ENCODE measurements at regions not wholly inside any gene's neighbourhood (a gene's known extent, or its start where the extent isn't known, plus 50 kb on each side); places are given as distances from the start of the nearest gene placed in this dataset.

- TF ChIP-seq ZNF830 (tag by site-specific recombination; IDR thresholded peaks at IDR 0.05; ENCODE audit: low read depth) (no peak), SCRT1 (tag by site-specific recombination; IDR thresholded peaks at IDR 0.05; ENCODE audit: borderline replicate concordance) (no peak)
- H3K4me1 ChIP-seq (ENCODE audit: control insufficient read depth, insufficient read depth, low read length): no peaks in the 10 kb centered on the region
- no peak overlapping the region for H3K27ac ChIP-seq (ENCODE audit: extremely low read depth, low read depth, low read length)
- POLR2A ChIA-PET: no interaction called here
- H3K36me3 ChIP-seq (ENCODE audit: control insufficient read depth in 2 of 2, insufficient read depth in 1 of 2, low read length in 2 of 2): no peaks in the 10 kb centered on the region
- H3K4me3 ChIP-seq (ENCODE audit: low read depth, low read length): no peak overlapping the region
- H3K9me3 ChIP-seq (ENCODE audit: control insufficient read depth, insufficient read depth, low read depth, low read length): no peaks in the 10 kb centered on the region
- CTCF ChIA-PET: no interaction called here
Measured at GRCh38 chr14:44040561-44040960, 466.5 kb downstream of the FSCB start.

DNA sequence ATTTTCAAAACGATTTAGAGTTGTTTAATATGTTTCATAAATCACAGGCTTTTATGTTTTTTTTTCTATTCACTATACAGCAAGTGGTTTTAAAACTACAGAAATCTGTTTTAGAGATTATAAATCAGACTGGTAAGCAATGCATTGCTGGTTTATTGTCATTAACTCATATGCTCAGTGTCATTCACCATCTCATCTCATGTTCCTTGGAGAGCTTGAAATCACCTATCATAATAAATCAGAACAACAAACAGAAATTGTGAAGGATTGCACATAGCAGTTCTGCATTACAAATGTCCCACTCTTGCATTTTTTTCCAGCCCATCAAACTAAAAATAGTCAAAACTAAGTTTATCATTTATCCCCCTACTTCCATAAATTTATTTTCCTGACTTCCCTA lies 470.8 kb downstream of the FSCB start:
- H3K9me3 ChIP-seq (ENCODE audit: control insufficient read depth, insufficient read depth, low read depth, low read length): no peaks in the 10 kb centered on the region
- no peaks in the 10 kb centered on the region for H3K4me1 ChIP-seq (ENCODE audit: control insufficient read depth, insufficient read depth, low read length)
- ChIA-PET POLR2A (no interaction called here), CTCF (no interaction called here)
- no peak overlapping the region for H3K27ac ChIP-seq (ENCODE audit: extremely low read depth, low read depth, low read length)
- no peak overlapping the region for H3K4me3 ChIP-seq (ENCODE audit: low read depth, low read length)
- no peaks in the 10 kb centered on the region for H3K36me3 ChIP-seq (ENCODE audit: control insufficient read depth in 2 of 2, insufficient read depth in 1 of 2, low read length in 2 of 2)
- TF ChIP-seq ZNF521 (tag by site-specific recombination; IDR thresholded peaks at IDR 0.05) (no peak), ZNF174 (tag by site-specific recombination; IDR thresholded peaks at IDR 0.05) (no peak), ZNF114 (tag by site-specific recombination; IDR thresholded peaks at IDR 0.05) (no peak), SP3 (tag by site-specific recombination; IDR thresholded peaks at IDR 0.05) (no peak), ZSCAN4 (tag by site-specific recombination; IDR thresholded peaks at IDR 0.05) (no peak), ZNF777 (tag by site-specific recombination; IDR thresholded peaks at IDR 0.05; ENCODE audit: borderline replicate concordance) (no peak), SP2 (tag by site-specific recombination; IDR thresholded peaks at IDR 0.05) (no peak), ZNF18 (tag by site-specific recombination; IDR thresholded peaks at IDR 0.05) (no peak), SP7 (tag by site-specific recombination; IDR thresholded peaks at IDR 0.05) (no peak)

- Histone ChIP-seq H3K9me3 (ENCODE audit: control insufficient read depth, insufficient read depth, low read depth, low read length) (no peaks in the 10 kb centered on the region), H3K36me3 (ENCODE audit: control insufficient read depth in 2 of 2, insufficient read depth in 1 of 2, low read length in 2 of 2) (no peaks in the 10 kb centered on the region), H3K4me3 (ENCODE audit: low read depth, low read length) (no peak overlapping the region), H3K27ac (ENCODE audit: extremely low read depth, low read depth, low read length) (no peak overlapping the region), H3K4me1 (ENCODE audit: control insufficient read depth, insufficient read depth, low read length) (no peaks in the 10 kb centered on the region)
- ChIA-PET POLR2A (no interaction called here), CTCF (no interaction called here)
- TF ChIP-seq GLI4 (tag by site-specific recombination; IDR thresholded peaks at IDR 0.05) (no peak), ZNF704 (tag by site-specific recombination; IDR thresholded peaks at IDR 0.05) (no peak), KLF1 (tag by site-specific recombination; IDR thresholded peaks at IDR 0.05) (no peak), ZBTB49 (tag by site-specific recombination; IDR thresholded peaks at IDR 0.05; ENCODE audit: low read depth) (no peak)
Measured at GRCh38 chr14:44035707-44036106, 471.4 kb downstream of the FSCB start.

Measured in HEK293 (cell line).